Mononuclear cell (primary cell): ENCODE measurements at regions not wholly inside any gene's neighbourhood (a gene's known extent, or its start where the extent isn't known, plus 50 kb on each side); places are given as distances from the start of the nearest gene placed in this dataset.
"Not testable (repeated sequence)": the region's sequence is repeated elsewhere in the genome, so short reads cannot be mapped to it uniquely, and the experiment has no call there.

Experiments
- H3K27me3 ChIP-seq: 2 replicates; pipeline ENCODE4 v1.6.0; 2011; ENCODE audit warnings: low read length, control low read depth; ENCODE audit not compliant: insufficient read depth
- H3K4me1 ChIP-seq: 2 replicates; pipeline ENCODE4 v1.5.1; 2011; ENCODE audit warnings: mild to moderate bottlenecking, low read length, control low read depth; ENCODE audit not compliant: insufficient read depth
- H3K4me3 ChIP-seq: 2 replicates; pipeline ENCODE4 v1.5.1; 2011; ENCODE audit warnings: mild to moderate bottlenecking, low read length, moderate library complexity
- H3K9me3 ChIP-seq: 2 replicates; pipeline ENCODE4 v1.5.1; 2011; ENCODE audit warnings: low read depth, mild to moderate bottlenecking, control low read depth, low read length

DNA sequence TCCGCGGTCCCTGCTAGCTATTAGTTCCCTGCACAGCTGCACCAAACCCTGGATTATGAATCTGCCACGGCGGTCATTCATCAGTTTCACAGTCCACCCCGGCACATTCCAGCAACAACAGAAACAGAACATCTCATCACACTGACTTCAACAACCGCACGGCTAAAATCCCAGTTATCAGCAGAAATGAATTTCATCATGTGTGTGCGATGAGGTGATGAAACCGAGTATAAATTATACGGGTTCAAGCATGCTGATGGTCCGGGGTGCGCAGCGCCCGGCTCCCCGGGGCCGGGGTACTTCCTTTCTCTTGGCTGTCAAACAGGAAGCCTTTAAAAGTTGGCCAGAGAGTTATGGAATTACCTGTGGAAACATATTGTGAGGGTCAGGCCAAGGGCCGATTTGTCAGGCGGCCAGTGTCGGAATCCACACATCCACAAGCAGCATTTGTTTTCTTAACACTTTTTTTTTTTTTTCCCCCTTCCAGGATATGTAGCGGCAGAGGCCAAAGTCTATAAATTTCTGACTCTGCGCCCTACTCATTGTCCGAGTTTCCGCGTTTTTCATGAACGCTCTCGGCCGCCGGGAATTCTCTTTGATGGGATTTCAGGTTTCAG, 420.9 kb upstream of the MGMT start:
- Histone ChIP-seq H3K4me3 (no peak overlapping the region), H3K27me3 (peaks cover 14% of the 10 kb centered on the region), H3K9me3 (no peaks in the 10 kb centered on the region), H3K4me1 (no peaks in the 10 kb centered on the region)

DNA sequence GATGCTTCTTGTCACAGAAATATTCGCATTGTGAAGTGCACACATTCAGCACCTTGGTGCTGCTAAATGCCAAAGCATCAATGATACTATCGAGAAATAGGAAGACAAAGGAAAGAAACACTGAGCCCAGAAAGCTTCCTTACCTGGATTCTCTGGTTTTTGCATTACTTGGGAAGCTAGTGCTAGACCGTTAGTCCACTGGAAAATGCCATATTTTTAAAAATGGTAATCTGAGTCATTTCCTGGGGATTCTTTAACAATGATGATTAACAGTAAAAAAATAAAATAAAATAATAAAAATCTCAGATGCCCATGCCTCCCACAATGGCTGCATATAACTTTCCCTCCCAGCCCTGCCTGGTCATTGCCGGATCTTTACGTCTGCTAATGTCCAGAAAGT, 420.1 kb upstream of the MGMT start:
- Histone ChIP-seq H3K4me1 (no peaks in the 10 kb centered on the region), H3K4me3 (no peak overlapping the region), H3K27me3 (peaks cover 12% of the 10 kb centered on the region), H3K9me3 (no peaks in the 10 kb centered on the region)

DNA sequence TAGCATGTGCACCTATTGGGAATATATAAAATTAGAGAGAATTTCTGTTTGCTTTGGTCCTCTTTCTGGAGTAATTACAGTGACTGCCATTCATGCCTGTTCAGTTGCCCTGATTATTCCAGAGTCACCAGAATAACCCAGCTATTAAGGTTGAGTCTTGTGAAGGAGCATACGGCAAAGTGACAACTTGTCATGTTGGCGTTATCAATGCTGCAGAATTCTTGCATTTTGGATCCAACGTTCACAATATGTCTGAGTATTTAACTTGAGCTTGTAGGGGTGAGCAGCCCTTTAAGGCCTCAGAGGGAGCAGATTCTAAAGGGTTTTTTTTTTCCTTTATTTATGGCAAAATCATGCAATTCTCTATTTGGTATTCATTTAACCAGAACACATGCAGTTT, 419.4 kb upstream of the MGMT start:
- H3K27me3 ChIP-seq: peaks cover 6% of the 10 kb centered on the region
- H3K4me1 ChIP-seq: no peaks in the 10 kb centered on the region
- H3K4me3 ChIP-seq: no peak overlapping the region
- no peaks in the 10 kb centered on the region for H3K9me3 ChIP-seq

DNA sequence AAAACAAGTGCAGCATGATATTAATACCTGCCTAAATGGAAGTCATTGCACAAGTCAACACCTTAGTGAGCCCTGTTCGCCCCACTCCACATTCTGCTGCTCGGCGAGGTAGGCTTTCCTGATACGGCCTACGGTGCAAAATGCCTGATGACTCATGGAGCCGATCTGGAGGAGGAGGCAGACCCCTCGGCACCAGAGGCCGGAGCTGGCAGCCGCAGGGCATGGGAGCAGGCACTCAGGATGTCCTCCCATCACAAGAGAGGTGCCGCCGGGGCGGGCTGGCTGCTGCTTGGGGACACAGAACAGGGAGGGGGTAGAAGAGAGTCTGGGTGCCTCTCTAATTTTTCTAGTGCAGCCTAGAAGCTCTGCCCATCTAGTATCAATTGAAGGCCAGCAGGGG, 418.5 kb upstream of the MGMT start:
- H3K4me1 ChIP-seq: no peaks in the 10 kb centered on the region
- no peak overlapping the region for H3K4me3 ChIP-seq
- no peaks in the 10 kb centered on the region for H3K9me3 ChIP-seq
- H3K27me3 ChIP-seq: no peaks in the 10 kb centered on the region

DNA sequence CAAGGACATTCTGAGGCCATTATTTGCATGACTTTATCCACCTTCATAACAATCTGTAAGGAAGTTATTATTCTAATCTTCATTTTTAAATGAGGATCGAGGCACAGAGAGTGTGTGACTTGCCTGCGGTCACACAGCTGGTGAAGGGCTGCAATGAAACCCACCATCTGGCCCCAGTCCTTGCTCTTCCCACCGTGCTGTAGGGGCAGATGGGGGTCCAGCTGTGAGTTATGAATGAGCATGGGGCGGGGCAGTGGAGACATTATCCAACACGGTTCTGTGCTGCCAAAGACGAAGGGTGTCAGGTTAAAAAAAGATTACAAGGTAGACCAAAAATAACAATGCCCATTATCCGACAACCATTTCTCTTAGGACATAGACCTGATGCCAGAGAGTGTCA, 417.5 kb upstream of the MGMT start:
- Histone ChIP-seq H3K4me3 (no peak overlapping the region), H3K27me3 (no peaks in the 10 kb centered on the region), H3K9me3 (no peaks in the 10 kb centered on the region), H3K4me1 (no peaks in the 10 kb centered on the region)

DNA sequence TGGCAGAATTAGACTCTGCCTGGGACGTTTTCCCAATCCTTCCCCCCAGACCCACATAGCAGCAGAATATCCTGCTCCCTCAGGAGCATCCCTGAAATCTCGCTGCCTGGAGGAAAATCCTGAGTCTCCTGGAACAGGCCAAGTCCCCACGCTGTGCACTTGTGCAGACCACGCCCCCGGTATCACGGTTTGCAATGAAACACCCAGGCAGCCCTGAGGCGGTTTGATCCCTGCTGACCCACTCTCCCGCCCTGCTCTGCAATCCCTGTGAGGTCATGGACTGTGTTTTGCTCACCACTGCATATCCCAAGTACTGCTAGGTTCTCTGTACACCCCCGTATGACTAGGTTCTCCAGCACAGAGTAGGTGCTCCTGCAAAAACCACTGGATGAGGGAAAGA, 411.8 kb upstream of the MGMT start:
- H3K4me1 ChIP-seq: peaks cover 20% of the 10 kb centered on the region
- no peak overlapping the region for H3K4me3 ChIP-seq
- H3K27me3 ChIP-seq: no peaks in the 10 kb centered on the region
- no peaks in the 10 kb centered on the region for H3K9me3 ChIP-seq

DNA sequence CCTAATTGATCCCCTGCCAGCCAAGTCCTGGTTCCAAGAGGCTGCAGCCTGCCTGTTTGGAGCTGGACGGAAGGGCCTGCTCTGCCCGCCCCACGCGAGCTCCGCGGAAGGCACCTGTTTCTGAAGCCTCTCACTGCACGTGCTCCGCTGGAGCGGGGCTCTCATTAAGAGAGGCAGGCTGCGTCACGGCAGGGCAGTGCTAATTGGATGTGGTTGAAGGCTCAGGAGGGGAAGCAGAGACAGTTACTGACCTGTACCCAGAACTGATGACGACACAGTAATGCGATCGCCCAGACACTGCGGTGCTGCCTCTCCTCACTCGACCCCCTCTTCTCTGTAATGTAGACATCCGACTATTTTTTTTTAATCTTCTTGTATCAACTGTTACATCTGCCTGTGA, 411.1 kb upstream of the MGMT start:
- H3K9me3 ChIP-seq: no peaks in the 10 kb centered on the region
- H3K4me3 ChIP-seq: no peak overlapping the region
- no peaks in the 10 kb centered on the region for H3K27me3 ChIP-seq
- H3K4me1 ChIP-seq: peaks cover 20% of the 10 kb centered on the region

DNA sequence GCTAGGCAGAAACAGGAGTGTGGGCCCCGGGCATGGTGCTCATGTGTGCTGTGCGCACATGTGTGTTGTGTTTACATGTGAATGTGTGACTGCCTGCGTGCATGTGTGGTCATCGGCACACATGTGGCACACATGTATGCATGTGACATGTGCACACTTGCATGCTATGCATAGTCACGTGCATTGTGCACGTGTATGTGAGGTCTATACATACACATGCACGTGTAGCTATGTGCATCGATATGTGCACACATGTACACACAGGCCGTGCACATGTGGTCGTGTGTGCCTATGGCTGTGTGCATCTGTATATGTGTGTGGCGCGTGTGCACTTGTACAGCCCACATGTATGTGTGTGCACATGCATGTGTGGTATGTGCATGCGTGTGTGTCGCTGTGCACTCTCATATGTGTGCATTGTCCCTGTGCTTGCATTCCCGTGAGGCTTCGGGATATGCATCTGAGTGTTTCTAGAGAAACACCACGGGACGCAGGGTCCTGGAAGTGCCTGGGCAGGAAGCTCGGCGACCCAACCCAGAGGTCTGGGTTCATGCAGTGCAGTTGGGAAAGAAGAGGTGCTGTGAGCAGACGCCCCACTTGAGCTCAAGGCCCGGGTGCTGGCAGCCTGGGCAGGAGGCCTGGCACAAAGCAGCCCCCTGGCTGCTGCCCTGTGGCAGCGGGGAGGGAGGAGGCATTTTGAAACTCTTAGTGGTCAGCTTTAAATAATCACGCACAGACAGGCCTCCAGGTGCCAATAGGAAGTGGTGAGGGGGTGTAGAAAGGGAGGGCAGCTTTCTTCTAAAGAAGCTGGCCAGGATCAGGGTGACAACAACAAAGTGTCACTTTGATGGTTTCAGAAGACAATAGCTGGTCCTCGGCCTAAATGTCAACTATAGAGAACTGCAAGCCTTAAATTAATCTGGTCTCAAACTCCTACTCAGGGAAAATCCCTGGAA, 410.0 kb upstream of the MGMT start:
- H3K4me3 ChIP-seq: no peak overlapping the region
- H3K27me3 ChIP-seq: no peaks in the 10 kb centered on the region
- H3K9me3 ChIP-seq: no peaks in the 10 kb centered on the region
- H3K4me1 ChIP-seq: peaks cover 20% of the 10 kb centered on the region

DNA sequence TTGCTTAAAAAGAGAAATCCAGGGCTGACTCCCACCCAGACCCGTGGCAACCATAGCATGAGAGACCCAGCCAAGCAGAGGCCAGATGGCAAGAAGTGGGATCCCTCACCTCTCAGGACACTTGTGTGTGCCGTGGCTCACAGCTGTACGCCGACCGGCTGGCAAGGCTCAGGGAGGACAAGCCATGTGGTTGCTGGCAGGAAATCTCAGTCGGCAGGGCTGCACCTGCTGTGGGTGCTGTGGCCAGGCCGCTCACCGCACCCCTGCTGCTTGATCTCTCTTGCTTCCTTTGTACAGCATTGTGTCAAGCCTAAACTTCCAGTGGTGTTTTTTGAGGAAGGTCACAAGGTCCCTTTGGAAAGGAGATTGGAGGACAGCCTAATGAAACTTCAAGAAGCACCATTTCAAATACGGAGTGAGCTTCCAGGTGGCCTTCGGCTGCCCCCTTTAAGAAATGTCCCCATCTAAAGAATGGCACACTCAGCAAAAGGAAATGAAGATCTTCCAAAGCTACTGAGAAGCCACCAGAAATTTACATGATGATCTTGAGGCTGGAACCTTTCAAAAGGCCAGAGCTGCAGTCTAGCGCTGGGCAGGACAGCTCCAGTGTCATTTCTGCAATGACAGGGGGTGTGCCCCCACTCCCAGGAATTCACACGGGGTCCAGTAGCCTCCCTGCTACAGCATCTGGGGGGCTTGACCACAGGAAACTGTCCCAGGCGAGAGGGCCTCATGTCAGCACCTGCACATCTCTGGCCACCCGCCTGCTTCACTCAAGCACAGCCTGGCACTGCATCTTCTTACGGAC, 409.0 kb upstream of the MGMT start:
- Histone ChIP-seq H3K27me3 (no peaks in the 10 kb centered on the region), H3K4me3 (no peak overlapping the region), H3K4me1 (peaks cover 20% of the 10 kb centered on the region), H3K9me3 (no peaks in the 10 kb centered on the region)

DNA sequence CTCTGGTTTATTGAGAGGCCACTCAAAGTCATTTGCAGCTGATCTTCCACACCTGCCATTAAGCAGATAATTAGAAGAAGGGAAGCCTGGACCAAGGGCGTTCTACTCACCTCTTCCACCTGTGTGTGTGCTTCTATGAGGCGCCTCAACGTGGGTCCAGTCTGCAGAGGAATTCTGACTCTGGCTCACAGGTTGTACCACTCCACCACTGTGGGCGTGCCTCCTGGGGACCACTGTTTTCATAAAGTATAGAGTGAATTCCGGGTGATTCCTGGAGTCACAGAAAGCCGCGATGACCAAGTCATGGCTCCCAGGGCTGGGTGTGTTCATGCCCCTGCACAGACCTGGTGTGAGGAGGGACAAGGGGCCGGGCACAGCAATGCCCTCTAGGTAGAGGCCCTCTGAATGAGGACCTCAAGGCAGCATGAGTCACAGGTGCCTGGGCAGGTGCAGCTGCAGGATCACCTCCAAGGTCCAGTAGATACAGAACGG, 408.3 kb upstream of the MGMT start:
- Histone ChIP-seq H3K4me3 (no peak overlapping the region), H3K4me1 (peaks cover 20% of the 10 kb centered on the region), H3K27me3 (no peaks in the 10 kb centered on the region), H3K9me3 (no peaks in the 10 kb centered on the region)

DNA sequence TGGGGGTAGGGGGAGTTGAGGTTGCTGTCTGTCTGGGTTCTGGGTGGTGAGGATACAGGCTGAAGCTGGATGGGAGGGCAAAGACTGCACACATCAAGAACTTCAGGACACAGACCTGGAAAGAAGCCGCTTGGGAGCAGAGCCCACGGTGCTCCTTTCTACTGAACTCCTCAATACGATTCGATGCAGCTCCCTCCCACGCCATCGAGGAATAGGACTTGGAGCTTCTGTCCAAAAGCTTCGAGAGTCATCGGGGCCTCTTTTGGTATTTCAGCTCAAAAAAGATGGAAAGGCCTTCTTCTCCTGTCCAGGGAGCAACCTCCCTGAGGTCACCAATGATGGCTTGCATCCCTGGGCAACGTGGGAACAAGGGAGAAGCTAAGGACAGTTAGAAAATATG, 407.1 kb upstream of the MGMT start:
- peaks cover 20% of the 10 kb centered on the region for H3K4me1 ChIP-seq
- no peaks in the 10 kb centered on the region for H3K9me3 ChIP-seq
- no peaks in the 10 kb centered on the region for H3K27me3 ChIP-seq
- no peak overlapping the region for H3K4me3 ChIP-seq

DNA sequence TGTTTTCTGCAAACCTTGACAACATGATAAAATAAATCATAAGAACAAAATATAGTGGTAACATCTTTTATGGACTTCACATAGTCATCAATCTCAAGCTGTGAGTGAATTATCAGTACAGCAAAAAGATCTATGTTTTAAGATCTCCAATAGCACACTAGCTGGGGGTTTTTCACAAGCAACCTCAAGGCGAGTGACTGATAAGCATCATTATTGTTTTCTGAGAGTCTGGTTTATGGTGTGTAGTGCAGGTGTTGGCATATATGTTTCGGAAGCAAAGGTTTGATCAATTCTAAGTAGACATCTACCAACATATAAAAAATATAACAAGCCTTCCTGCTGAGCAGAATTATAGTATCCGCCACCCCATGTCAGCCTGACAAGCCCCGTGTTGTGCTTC, 403.8 kb upstream of the MGMT start:
- Histone ChIP-seq H3K27me3 (no peaks in the 10 kb centered on the region), H3K4me1 (peaks cover 8% of the 10 kb centered on the region), H3K9me3 (no peaks in the 10 kb centered on the region), H3K4me3 (no peak overlapping the region)

DNA sequence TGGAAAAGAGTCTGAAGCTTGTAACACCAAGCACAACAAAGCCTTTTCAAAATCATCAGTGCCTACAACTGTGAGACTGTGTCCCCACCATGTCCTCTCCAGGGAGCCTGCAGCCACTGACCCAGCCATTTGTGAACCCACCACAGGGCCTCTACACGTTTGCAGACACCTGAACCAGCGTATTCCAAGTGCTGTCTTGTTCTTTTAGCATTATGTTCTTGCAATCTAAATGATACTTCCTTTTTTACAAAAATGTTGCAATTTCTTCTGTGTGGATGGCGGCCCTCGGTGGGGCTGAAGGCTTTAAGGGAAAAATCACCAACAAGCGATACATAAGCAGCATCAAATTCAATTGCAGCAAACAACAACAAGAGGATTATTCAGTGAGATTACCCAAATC, 403.2 kb upstream of the MGMT start:
- Histone ChIP-seq H3K9me3 (no peaks in the 10 kb centered on the region), H3K4me3 (no peak overlapping the region), H3K27me3 (no peaks in the 10 kb centered on the region), H3K4me1 (peaks cover 1% of the 10 kb centered on the region)

DNA sequence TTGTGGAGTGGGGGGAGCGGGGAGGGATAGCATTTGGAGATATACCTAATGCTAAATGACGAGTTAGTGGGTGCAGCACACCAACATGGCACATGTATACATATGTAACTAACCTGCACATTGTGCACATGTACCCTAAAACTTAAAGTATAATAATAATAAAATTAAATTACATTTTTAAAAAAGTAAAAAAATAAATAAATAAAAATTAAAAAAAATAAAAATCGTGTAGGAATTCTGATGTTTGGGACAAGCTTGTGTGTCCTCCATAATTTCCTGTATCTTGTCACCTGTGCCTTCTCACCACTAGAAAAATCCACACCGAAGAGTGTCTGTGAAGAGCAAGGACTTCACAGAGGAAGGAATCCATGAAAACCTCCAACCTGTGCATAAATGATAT, 400.5 kb upstream of the MGMT start:
- not testable (repeated sequence) for H3K9me3 ChIP-seq, H3K4me1 ChIP-seq, H3K4me3 ChIP-seq, H3K27me3 ChIP-seq

DNA sequence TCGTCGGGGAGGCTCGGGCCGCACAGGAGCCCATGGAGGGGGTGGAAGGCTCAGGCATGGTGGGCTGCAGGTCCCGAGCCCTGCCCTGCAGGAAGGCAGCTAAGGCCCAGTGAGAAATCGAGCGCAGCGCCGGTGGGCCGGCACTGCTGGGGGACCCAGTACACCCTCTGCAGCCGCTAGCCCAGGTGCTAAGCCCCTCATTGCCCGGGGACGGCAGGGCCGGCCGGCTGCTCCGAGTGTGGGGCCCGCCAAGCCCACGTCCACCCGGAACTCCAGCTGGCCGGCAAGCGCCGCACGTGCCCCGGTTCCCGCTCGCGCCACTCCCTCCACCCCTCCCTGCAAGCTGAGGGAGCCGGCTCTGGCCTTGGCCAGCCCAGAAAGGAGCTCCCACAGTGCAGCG, 395.6 kb upstream of the MGMT start:
- H3K4me3 ChIP-seq, H3K27me3 ChIP-seq, H3K4me1 ChIP-seq: not testable (repeated sequence)

More for the DNA sequence above, 395.6 kb upstream of the MGMT start:
- not testable (repeated sequence) for H3K9me3 ChIP-seq
